ENCODE measurements at regions not wholly inside any gene's neighbourhood (a gene's known extent, or its start where the extent isn't known, plus 50 kb on each side); places are given as distances from the start of the nearest gene placed in this dataset.
A peak's percentile ranks its signal among the peaks of the same experiment; 100 is the strongest.
"Not testable (repeated sequence)": the region's sequence is repeated elsewhere in the genome, so short reads cannot be mapped to it uniquely, and the experiment has no call there.

DNA sequence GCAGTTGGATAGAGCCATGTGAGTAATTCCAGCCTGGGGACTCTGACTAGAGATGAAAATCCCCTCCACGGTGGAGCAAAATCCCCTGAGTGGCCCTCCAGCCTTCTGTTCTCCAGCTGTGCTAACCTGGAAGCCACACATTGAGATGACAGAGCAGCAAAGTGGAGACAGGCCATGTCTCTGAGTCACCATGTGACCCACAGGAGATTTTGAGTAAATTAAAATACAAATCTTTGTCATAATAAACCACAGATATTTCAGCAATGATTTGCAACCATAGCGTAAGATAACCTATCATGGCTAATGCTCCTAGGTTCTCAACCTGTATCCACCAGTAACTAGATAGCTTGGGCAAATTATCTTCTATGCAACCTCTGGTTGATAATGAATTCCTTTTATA lies 328.3 kb upstream of the DPP6 start:
- DNase-seq, result not testable (repeated sequence)

DNA sequence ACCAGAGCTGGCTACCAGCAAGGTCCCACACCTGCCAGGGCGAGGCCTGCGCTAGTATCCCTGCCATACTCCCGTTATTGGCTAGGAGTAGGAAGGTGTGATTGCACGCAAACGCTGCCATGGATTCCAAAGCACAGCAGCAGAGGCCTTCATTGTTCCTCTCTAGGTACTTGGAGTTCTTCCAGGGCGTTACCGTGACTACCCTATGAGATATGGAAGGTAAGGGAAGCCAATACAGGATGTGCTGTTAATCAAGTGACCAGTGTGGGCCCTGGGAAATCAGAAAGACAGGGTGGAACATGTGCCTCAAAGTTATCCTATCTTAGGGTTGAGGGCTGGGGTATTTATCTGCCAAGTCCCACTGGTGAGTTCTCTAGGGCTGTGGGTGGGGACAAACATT lies 320.7 kb upstream of the DPP6 start:
- DNase-seq, result not testable (repeated sequence)

DNA sequence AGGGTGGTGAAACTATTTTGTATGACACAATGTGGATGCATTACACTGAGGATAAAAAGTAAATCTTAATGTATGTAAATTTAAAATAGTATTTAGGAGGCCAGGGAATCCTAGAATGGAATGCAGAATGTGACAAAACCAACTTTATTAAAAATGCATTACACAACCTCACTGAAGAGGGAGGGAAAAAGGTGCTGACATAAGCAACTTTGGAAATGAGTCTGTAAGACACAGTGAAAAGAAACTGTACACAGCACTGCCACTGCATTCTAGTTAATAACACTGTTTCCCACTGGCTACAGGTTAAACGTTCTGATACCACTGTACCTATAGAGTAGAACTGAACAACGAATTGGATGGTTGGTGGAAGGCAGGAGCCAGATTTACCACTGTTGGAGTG lies 308.8 kb upstream of the DPP6 start:
- not testable (repeated sequence) for DNase-seq

DNA sequence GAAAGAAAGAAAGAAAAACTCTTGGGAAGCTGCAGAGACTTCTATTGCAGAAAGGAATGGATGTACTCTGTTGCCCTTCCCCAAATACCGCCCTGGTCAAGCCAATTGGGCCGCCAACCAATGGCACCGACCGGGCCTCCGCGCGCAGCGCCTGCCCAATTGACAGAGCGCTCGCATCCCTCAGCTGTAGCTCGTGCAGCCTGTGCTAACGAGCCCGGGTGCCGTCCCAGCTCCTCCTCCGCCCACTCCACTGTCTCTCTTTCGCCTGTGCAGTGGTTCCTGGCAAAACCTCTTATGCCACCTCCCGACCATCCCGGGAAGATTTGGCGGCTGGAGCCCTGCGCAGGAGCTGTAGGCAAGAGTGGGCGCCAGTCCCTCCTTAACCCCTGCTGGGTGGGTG lies 304.2 kb upstream of the DPP6 start:
- DNase-seq, result not testable (repeated sequence)

DNA sequence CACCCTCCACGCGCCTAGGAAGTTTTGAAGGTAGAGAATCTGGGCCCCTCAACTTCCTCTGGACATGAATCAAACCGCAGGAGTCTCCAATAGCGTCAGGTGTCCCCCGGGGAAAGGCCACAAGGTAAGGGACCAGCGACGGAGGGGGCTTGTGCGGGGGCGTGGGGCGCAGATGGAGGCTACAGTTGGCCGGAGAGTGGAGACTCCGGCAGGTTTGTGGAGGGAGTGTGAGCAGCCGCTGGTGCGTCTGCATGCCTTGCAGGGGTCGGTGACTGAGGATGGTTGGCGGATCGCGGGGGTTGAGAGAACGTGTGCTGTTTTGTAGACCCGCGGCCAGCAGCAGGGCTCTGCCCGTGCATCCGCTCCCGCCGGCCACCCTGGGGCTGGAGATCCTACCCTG lies 303.3 kb upstream of the DPP6 start:
- not testable (repeated sequence) for DNase-seq

DNA sequence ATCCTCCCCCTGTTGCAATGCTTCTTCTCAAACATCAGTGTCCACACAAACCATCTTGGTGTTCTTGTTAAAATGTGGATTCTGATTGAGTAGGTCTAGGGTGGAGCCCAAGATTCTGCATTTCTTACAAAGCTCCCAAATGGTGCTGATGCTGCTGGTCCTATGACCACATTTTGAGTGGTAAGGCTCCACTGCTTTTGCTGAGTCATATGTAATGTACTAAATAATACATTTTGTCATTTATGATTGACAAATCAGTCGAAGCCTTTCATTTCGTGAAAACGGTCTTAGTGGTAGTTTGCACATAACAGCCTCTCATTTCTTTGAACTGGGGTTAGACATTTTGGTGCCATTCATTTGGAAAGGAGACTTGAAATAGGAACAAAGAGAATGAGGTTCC lies 286.3 kb upstream of the DPP6 start:
- DNase-seq, result not testable (repeated sequence)

DNA sequence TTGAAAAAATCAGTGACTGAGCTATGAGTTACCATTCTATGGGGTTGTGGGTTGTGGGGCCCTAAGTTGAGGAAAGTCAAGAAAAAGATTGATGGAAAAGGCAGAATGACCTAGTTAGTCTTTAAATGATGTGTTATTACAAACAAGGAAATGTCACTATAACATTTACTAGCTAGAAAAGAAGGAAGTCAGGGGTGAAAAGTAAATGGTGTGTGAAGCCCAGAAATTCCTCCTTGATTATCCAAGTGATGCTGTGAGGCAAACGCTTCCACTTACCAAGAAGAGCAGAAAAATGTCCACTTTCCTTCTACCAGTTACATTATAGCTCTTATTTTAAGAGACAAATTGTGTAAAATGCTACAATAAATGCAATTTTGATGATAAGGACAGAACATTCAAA lies 285.3 kb upstream of the DPP6 start:
- not testable (repeated sequence) for DNase-seq

DNA sequence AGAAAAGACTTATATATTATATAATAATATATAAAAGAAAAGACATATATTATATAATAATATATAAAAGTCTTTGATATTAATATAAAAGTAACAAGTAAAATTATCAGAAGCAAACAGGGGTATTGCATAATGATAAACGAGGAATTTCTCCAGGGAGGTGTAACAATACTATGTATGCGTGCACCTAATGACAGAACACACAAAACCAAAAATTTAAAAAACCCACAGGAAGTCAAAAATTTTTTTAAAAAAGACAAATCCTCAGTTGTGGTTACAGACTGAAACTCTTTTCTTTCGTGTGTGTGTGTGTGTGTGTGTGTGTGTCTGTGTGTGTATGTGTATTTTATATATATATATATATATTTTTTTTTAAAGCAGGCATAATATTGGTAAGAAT lies 279.2 kb upstream of the DPP6 start:
- DNase-seq, result no peak

DNA sequence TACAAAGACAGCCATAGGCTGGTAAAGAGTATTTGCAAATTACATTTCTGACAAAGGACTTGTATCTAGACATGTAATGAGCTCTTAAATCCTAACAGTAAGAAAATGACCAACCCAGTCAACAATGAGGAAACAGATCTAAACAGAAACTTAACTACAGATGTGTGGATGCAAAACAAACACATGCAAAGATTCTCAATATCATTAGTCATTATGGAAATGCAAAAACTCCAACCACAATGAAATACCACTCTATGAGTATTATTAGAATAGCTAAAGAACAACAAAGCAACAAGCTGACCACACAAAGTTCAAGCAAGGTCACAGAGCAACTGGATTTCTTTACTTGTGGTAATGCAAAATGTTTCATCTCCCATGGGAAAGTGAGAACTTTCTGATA lies 275.3 kb upstream of the DPP6 start:
- not testable (repeated sequence) for DNase-seq

DNA sequence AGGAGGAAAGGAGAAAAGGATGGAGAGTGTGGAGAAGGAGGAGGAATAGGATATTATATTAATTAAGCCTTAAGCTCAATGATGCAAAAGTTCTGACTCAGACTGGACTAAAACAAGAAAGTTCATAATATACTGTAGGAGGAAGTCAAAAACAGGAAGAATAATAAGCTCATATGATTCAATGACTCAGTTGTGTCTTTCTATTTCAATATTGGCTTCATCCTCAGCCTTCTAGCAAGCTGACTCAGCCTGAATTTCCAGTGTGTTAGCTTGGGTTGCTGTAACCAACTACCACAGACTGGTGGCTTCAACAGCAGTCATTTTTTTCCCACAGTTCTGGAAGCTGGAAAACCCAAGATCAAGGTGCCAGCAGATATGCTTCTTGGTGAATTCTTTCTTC lies 254.8 kb upstream of the DPP6 start:
- not testable (repeated sequence) for DNase-seq

DNA sequence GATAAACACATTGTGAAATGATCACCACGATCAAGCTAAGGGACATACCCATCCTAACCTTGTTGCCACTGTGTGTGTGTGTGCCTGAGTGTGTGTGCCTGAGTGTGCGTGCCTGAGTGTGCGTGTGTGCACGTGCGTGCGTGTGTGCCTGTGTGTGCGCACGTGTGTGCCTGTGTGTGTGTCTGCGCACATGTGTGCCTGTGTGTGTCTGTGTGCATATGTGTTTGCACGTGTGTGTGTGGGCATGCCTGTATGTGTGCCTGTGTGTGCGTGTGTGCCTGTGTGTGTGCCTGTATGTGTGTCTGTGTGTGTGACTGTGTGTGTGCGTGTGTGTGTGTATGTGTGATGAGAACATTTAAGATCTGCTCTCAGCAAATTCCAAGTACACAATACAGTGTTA lies 244.1 kb upstream of the DPP6 start:
- no peak for DNase-seq

DNA sequence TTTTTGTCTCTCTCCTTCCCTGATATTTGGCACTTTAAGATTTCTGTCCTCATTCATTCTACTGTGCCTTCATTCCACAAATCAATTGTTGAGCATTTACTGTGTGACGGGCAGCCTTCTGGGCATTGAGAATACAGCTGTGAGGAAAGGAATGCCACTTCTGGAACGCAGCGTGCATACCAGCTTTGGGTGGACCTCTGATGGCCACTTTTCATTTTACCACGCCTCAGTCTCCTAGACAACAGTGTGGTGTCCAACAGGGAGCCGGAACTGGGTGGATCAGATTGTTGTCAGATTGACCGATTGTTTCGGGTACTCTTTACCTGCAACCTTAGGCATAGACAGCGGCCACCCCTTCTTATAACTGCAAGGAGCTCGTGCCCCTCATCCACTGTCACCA lies 222.7 kb upstream of the DPP6 start:
- no peak for DNase-seq

DNA sequence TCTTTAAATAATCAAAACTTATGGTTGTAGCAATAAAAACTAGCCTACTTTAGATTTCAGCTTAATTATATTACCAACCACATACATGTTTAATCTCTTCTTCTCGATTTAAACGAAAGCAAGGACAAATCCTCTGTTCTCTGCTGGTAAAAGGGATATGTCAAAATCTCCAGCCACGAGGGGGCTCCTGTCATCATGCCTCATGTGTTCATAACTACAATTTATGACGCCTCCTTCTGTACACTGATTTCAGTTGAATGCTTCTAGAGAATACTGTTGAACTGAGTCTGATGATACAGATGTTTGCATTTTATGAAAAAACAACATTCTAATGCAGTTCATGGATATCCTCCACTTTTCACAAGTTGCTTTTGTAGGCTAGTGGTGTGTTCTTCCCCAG lies 220.0 kb upstream of the DPP6 start:
- DNase-seq, result no peak

DNA sequence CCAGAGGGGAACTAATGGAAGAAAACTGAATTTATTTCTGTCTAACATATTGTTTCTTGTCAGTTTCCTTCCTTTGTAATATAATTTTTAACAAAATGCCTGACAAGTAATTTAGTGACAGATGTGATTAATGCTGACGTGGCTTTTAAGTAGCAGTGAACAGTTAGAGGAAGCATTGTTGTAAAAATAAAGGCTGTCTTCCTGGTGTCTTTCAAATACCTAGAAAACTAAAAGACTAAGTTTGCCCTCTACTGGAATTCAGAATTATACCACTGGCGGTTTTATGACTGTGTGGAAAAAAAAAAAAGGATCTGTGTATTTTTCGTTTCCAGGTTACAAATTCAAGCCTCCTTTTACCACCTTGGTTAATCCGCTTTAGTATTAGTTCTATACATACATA lies 217.1 kb upstream of the DPP6 start:
- DNase-seq, result no peak

DNA sequence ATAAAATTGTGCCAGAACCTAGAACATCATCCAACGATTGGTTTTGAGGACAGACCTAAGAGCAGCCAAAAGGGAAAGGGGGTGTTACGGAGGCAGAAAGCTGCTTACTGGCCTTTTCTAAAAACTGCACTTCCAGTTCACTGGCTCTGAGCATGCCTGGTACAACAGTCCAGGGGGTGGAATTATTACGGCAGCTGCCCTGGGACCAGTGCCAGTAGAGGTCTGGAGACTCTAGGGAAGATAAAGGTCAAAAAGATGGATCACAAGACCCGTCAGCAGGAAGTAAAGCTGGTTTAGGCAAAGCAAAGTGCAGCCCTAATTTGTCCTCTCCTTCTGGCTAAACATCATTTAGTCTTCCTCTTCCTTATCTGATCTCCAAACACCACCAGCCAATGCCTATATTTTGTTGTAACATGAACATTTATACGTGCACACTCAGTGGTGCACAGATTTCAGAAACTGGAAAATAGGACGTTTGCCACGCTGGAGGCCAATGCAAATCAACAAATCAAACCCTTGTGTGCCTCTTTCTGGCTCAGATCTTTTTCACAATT lies 216.4 kb upstream of the DPP6 start:
- no peak for DNase-seq

DNA sequence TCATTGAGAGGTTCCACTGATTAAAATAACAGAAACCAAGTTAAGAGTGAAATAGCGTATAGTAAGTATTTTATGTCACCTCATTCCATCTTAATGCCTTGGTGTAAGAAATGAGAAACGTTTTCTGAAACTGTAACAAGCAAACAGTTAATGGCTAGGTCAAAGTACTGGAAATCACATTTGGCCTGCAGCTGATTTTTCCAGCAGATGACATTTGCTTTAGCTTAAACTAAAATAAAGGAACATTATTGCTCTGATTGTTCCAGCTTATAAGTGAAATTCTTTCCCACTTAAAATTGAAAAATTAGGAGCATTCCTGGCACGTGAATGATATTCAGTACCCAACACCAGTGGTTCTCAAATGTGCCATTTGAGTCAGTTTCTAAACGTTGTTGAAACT lies 213.6 kb upstream of the DPP6 start:
- no peak for DNase-seq

DNA sequence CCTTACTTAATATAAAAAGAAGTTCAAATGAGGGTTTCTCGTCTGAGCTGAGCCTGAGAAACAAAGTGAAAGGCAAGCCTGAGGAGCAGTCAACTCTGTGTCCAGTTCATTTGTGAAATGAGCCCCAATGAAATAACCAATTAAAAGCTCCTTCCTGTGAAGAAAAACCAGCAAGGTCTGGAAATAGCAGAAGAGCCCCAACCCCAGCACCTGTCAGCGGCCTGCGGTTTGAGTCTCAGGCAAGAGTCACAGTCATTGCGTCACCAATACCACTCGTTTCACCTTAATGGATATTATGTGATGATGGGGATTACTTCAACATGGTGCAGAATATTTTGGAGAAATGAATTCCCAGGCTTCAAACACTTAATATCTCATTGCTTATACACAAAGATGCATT lies 211.3 kb upstream of the DPP6 start:
- no peak for DNase-seq

DNA sequence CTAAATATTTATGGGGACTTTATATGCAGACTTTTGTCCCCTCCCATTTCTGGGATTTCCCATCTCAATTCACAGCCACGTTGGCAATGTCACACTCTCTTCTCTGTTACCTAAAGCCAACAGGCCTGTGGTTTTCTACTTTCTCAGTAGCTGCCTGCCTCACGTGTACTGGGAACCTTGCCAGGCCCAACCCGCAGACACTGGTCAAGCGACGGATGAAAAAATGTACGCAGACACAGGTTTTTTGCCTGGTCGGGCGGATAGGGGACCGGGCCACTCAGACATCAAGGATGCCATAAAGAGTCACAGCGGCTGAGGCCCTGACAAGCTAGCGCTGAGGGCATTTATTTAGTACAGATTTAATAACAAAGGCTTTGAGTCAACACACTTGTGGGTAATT lies 204.4 kb upstream of the DPP6 start:
- DNase-seq, result no peak

DNA sequence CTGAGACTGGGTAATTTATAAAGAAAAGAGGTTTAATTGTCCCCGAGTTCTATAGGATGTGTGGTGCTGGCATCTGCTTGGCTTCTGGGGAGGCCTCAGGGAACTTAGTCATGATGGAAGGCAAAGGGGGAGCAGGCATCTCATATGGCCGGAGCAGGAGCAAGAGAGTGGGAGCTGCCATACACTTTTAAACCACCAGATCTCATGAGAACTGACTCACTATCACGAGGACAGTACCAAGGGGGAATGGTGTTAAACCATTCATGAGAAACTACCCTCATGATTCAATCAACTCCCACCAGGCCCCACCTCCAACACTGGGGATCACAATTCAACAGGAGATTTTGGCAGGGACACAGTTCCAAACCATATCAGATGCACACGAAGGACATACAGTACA lies 199.9 kb upstream of the DPP6 start:
- DNase-seq, result no peak

DNA sequence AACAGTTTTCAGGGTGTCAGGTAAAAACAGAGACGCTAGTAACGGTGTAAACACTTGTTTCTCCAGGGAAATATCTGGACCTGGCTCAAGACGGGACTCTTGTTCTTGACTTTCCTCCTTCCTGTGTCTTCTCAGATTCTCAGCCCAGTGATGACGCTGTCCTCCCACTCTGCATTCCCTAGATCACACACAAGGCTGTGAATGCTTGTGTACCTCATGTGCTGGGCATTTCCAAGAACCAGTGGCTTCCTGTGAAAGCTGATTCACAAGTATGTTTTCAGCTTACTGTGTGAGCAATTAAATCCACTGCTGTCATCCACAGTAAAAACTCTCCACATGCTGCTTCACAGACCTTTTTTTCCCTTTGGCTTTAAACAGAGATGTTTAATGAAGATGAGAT lies 193.8 kb upstream of the DPP6 start:
- DNase-seq, result no peak

DNA sequence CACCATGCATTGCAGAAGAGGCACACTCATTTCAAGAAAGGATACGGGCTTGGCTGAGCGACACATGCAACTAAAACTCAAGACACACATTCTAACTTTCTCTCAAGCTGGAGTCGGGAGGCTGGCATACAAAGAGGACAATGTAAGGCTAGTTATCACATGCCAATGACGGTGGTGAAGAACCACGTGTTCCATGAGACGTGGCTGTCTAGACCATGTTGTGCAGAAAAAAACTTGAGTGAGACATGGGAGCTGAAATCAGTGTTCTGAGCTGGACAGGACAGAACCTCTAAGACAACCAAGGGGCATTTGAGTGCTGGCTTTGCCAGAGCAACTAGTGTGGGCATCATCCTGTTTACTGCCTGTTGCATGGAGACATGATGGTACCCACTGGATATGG lies 193.0 kb upstream of the DPP6 start:
- DNase-seq, result no peak

DNA sequence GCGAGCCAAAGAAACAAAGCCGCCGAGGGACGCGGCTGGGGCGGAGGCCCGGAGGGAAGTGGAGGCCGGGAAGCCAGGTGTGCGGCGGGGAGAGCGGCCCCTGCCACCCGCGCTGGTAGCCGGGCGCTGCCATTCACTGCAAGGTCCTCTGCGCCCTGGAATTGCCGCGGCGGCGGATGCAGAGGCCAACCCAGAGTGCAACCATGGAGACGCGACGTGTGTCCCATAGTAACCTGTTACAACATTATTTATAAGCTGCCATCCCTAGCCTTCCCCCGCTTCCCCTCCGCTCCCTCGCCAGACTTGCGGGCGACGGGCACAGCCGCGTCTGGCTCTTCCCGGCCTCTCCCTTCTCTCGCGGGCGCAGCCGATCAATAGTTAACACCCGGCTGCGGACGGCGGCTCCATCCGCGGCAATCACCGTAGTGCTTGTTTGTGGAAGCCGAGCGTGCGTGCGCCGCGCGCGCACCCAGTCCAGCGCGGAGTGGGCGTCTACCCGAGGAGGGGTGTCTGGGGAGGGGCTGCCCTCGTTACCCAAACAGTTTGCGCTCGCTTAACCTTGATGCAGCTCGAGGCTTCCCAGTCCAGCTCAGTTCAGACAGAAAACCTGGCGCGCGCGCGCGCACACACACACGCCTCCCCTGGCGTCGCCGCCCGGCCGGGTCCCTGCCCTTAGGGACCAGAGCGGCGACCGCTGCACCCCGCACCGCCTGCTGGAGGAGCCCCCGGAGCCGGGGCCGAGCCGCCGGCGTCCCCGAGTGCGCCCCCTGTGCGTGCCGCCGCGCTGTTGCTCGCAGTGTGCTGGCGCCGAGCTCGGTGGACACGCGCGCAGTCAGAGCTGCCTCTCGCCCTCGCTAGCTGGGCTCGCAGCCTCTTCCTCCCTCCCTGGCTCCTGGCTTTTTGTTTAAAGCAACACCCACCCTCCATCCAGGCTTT lies 165.4 kb upstream of the DPP6 start:
- peak; percentile 55 for DNase-seq

DNA sequence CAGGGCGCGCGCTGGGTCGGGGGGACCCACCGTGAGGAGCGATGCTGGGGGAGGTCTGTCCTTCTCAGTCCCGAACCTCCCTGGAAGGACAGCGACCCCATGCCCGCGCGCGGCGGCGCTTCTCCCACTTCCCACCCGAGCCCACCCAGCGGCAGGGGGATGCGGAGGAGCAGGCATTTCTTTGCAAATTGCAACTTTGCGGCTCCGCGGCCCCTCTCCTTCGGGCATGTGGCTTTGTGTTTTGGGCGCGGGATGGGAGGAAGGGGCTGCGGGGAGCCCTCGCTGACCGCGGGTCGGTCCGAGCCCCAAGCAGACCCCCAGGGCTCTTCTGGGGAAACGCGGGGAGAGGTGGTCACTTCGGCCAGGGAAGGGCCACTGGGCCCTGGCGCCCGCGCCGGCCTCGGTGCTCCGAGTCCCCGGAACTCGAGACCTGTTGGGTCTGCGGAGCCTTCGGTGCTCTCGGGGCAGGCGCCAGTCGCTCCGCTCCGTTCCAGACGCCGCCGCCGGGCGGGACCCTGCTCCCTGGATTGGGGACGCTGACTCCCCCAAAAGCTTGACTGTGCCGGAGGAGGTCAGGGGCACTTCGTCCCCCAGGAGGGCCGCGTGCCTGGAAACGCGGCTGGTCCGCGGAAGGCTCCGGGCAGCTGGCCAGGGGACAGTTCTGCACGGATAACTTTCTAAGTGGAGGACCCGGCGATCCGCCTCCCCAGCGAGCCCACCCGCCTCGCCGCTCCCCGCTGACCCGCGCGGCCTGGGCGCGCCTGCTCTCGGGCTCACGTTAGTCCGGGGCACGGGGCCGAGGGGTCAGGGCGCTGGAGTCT lies 164.2 kb upstream of the DPP6 start:
- no peak for DNase-seq

DNA sequence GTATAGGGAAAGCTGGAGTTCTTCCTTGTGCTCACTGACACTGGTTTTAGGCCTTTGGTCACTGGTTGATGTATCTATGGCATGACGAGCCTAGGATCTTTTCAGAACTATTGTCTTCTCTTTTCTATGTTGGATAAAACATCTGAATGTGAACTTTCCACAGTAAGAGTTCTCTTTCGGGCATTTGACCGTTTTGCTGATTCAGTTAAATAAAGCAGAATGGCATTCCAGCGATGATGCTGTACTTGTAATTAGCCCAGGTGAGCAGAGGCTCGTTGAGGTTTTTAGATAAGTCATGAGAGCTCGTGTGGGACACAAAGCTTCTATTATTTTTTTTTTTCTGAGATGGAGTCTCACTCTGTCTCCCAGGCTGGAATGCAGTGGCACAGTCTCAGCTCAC lies 160.2 kb upstream of the DPP6 start:
- no peak for DNase-seq

All from NCI-H1105 treated with DMSO at 0.1 percent for 48 hours (cell line).